ENCODE measurements at regions not wholly inside any gene's neighbourhood (a gene's known extent, or its start where the extent isn't known, plus 50 kb on each side); places are given as distances from the start of the nearest gene placed in this dataset.

DNA sequence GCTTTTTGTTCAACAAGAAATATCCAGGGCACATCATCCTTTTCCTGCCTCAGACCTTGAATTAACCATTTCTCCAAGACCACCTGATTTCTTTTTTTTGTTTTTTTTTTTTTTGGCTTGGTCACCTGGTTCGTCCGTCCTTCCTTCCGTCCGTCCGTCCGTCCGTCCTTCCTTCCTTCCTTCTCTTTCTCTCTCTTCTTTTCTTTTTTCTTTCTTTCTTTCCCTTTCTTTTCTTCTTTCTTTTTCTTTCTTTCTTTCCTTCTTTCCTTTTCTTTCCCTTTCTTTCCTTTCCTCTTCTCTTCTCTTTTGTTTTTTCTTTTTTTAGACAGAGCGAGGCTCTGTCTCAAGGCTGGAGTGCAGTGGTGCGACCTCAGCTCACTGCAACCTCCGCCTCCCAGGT, 80.7 kb downstream of the TET3 start:
- DNase-seq (ENCODE audit: low spot score) = no peak

- no peak for DNase-seq (ENCODE audit: low spot score)
These were observed 81.1 kb downstream of the BOLA3 start for GRCh38 chr2:74066491-74067203.

DNA sequence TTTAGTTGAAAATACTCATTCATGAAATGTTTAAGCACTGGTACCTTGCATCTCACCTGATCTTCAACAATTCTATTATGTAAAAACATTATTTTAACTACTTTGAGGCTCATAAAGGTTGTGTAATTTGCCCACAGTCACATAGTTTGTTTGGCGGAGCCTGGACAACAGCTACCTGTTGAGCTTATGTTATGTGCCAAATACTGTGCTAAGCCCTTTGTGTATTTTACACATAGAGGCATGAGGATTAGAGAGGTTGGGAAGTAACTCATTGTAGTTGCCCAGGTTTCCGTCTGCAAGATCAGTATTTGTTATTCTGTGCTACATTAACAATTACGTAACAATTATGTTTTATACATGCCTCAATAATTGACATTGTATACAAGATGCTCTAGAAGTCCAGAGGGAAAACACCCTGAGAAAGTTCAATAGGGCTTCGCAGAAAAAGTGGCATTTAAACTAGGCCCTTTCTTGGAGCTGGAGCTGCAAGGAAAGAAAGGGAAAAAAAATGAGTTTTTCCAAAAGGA, 80.4 kb downstream of the BOLA3 start:
- DNase-seq (ENCODE audit: low spot score) = no peak

DNA sequence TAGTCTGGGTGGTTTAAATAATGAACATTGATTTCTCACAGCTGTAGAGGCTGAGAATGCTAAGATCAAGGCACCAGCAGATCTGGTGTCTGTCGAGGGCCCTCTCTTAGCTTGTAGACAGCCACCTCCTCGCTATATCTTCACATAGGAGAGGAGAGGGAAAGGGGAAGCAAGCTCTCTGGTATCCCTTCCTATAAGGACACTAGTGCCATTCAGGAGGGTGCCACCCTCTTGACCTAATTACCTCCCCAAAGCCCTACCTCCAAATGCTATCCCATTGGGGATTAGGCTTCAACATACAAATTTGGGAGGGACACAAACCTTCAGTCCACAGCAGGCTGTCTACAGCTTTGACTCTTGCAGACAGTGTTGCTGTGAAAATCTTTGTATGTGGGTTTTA, 76.7 kb downstream of the BOLA3 start:
- DNase-seq (ENCODE audit: low spot score) = no peak

DNA sequence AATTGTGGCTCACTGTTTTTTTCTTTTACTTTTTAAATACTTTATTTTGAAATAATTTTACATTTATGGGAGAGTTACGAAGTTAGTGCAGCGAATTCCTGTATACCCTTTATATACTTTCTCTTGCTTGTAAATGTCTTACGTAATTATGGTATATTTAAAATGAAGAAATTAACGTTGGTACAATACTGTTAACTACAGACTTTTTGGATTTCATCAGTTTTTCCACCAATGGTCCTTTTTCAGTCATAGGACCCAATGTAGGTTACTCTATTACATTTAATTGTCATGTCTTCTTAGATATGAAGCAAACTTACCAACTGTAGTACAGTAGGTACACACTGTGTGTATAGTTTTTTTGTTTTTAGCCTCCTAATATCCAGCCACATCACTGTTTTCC, 76.3 kb downstream of the BOLA3 start:
- no peak for DNase-seq (ENCODE audit: low spot score)

GRCh38 chr2:74072565-74072964, 75.1 kb downstream of the BOLA3 start:
- no peak for DNase-seq (ENCODE audit: low spot score)

GRCh38 chr2:74074487-74074886, 73.2 kb downstream of the BOLA3 start:
- no peak for DNase-seq (ENCODE audit: low spot score)

DNA sequence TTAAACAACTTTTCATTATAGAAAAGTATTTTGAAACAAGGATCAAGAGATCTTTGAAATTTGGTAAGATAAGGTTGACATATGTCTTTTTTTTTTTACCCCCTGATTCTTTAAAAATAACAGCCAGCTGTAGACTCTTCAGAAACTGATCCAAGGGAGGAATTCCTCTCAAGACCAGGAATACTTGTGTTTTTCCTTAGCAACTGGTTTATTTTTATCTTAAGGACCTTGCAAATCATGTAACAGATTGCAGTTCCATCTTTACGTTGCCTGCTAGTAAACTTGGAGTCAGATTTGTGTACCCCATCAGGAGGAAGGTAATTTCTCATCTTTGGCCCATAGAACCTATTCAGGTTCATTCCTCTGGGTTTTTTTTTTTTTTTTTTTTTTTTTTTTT, 71.6 kb downstream of the BOLA3 start:
- no peak for DNase-seq (ENCODE audit: low spot score)

GRCh38 chr2:74077636-74078035, 70.1 kb downstream of the BOLA3 start:
- DNase-seq (ENCODE audit: low spot score) = no peak

- no peak for DNase-seq (ENCODE audit: low spot score)
These were observed 69.2 kb downstream of the BOLA3 start for GRCh38 chr2:74078466-74078865.

DNA sequence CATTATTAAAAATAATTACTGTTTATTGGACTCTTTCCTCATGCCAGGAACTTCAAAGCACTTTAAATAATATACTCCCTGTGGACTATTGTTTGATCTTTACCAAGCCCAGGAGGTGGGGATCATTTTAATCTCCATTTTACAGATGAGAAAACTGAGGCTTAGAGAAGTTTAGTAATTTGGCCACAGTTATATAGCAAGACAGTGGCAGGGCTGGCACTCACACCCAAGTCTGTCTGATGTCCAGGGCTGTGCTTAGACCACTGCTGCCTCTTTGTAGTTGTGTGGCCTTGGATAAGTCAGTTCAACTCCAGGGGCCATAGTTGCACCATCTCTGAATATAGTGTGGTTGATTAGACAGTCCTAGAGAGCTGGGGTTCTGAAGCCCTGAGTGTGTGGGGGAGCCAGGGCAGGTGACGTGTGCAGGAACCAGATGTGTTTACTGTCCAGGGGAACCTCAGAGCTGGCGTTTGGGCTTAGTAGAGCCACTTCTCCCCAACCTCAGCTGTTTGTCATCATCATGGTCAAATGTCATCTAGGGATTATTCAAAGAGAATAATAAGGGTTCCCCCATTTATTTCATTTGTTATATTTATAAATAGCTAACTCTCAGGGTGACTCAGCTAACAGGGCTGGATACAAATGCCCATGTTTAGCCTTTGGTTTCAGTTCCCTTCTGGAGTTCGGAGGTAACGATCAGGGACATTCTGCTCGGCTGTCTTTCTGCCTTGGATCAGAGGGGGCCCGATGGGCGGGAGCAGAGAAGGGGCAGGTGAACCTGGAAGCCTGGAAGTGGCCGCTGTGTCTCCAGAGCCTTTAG, 68.0 kb downstream of the BOLA3 start:
- no peak for DNase-seq (ENCODE audit: low spot score)

GRCh38 chr2:74080346-74080745, 67.4 kb downstream of the BOLA3 start:
- DNase-seq (ENCODE audit: low spot score) = no peak

DNA sequence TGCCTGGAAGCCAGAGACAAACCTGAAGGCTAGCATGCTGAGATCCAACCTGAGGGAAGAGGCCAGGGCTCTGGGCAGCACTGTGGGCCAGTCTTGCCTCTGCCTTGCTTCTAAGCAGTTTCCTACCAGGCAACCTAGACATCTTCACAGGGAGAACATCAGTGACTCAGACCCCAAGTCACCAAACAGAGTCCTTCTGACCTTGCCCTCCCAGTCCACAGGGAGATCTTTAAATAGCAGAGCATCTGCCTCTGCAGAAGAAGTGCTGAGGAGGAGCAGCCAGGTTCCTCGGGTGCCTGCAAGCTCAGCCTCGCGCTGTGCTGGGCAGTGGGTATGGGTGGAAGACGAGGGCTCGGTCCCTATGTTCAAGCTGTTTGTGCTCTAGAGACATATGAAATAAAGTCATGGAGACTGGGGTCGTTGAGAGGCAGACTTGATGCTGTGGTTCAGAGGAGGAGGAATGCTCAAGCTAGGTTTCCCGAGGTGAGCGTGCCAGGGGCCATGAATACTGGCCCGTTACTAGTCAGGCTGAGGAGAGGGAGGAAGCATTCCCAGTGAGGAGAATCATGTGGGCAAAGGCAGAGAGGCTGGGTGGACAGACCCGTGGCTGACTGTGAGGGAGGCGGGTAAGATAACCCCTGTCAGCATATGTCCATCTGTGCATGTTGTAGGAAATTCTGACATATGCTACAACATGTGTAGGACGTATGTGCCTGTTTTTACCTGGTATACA, 66.5 kb downstream of the BOLA3 start:
- peak; percentile 28 for DNase-seq (ENCODE audit: low spot score)

- no peak for DNase-seq (ENCODE audit: low spot score)
These were observed 66.0 kb downstream of the BOLA3 start for GRCh38 chr2:74081763-74082110.

GRCh38 chr2:74083750-74084149, 64.0 kb downstream of the BOLA3 start:
- no peak for DNase-seq (ENCODE audit: low spot score)

Measured in AG08395 (cell line).